OCI-LY7 (cell line): ENCODE measurements at regions not wholly inside any gene's neighbourhood (a gene's known extent, or its start where the extent isn't known, plus 50 kb on each side); places are given as distances from the start of the nearest gene placed in this dataset.
A peak's percentile ranks its signal among the peaks of the same experiment; 100 is the strongest.

Source experiments
- BruUV-seq: library from RNA; stranded (reverse); fragments of 400-500 nt; replicated peaks from 2 replicates; lab custom pipeline; 2021; lab: Mats Ljungman, UMichigan
- CTCF ChIA-PET: fragments of 300-600 bp; sonication (Branson Sonifier 250); formaldehyde crosslinking; loops from one replicate; lab custom pipeline; 2022; ENCODE audit warnings: antibody characterized with exemption; ENCODE audit not compliant: unreplicated experiment; lab: Charles Lee
- POLR2A ChIA-PET: fragments of 300-600 bp; sonication (Branson Sonifier 250); formaldehyde crosslinking; loops from one replicate; lab custom pipeline; 2022; ENCODE audit warnings: antibody characterized with exemption; lab: Charles Lee
- DNase-seq: peaks from one replicate; pipeline ENCODE4 v3.0.0-alpha.2; 2015; ENCODE audit warnings: low spot score
- H2AFZ ChIP-seq: fragments of 200-600 bp; sonication (generic), shearing (Covaris generic); 2 replicates; pipeline ENCODE4 v1.6.1; 2014; ENCODE audit warnings: mild to moderate bottlenecking, antibody characterized with exemption, low read length, moderate library complexity
- H3K27ac ChIP-seq: fragments of 200-600 bp; sonication (generic); 2 replicates; pipeline ENCODE4 v1.5.1; 2014; ENCODE audit warnings: mixed run types, low read depth, mild to moderate bottlenecking, moderate library complexity, low read length, inconsistent platforms; ENCODE audit not compliant: poor library complexity, severe bottlenecking
- H3K36me3 ChIP-seq: fragments of 200-600 bp; sonication (generic); 2 replicates; pipeline ENCODE4 v1.6.1; 2014; ENCODE audit warnings: mild to moderate bottlenecking, antibody characterized with exemption, low read length, moderate library complexity, mixed read lengths; ENCODE audit not compliant: insufficient read depth
- H3K4me1 ChIP-seq: fragments of 200-600 bp; sonication (generic); 2 replicates; pipeline ENCODE4 v1.5.1; 2014; ENCODE audit warnings: mild to moderate bottlenecking, low read length; ENCODE audit not compliant: insufficient read depth, poor library complexity, severe bottlenecking
- H3K4me2 ChIP-seq: fragments of 200-600 bp; sonication (generic); 2 replicates; pipeline ENCODE4 v1.6.1; 2014; ENCODE audit warnings: mild to moderate bottlenecking, low read length
- H3K4me3 ChIP-seq: fragments of 200-600 bp; sonication (generic); 2 replicates; pipeline ENCODE4 v1.5.1; 2014; ENCODE audit warnings: mild to moderate bottlenecking, low read depth, low read length; ENCODE audit not compliant: poor library complexity, severe bottlenecking
- H3K79me2 ChIP-seq: fragments of 200-600 bp; sonication (generic); 2 replicates; pipeline ENCODE4 v1.6.1; 2016; ENCODE audit warnings: low read depth, mild to moderate bottlenecking, low read length, moderate library complexity, mixed read lengths; ENCODE audit not compliant: insufficient read depth
- H3K9me2 ChIP-seq: fragments of 200-600 bp; sonication (generic); 2 replicates; pipeline ENCODE4 v1.6.1; 2016; ENCODE audit warnings: mild to moderate bottlenecking, low read length, mixed read lengths; ENCODE audit not compliant: insufficient read depth
- H3K9me3 ChIP-seq: fragments of 200-600 bp; sonication (generic); 2 replicates; pipeline ENCODE4 v1.6.1; 2014; ENCODE audit warnings: mild to moderate bottlenecking, mixed run types, low read length, mixed read lengths
- H4K20me1 ChIP-seq: fragments of 200-600 bp; sonication (generic); 2 replicates; pipeline ENCODE4 v1.6.1; 2014; ENCODE audit warnings: mild to moderate bottlenecking, antibody characterized with exemption, low read length, moderate library complexity, mixed read lengths; ENCODE audit not compliant: insufficient read depth
- CTCF ChIP-seq: fragments of 200-600 bp; sonication (generic); conservative IDR thresholded peaks from 2 replicates; pipeline ENCODE4 v1.5.1; 2014; ENCODE audit warnings: mild to moderate bottlenecking, antibody characterized with exemption, low read length, moderate library complexity, mixed read lengths
- EZH2phosphoT487 ChIP-seq: fragments of 200-600 bp; sonication (generic); IDR thresholded peaks from 2 replicates; pipeline ENCODE4 v1.6.1; 2018; ENCODE audit warnings: low read depth, borderline replicate concordance, mild to moderate bottlenecking, mixed run types, antibody characterized with exemption, low read length, moderate library complexity, mixed read lengths
- intact Hi-C: fragments of 100-400 bp; cut with micrococcal nuclease; formaldehyde crosslinking; loops from one replicate; pipeline ENCODE4 v1.10.0; 2022; ENCODE audit not compliant: unreplicated experiment

GRCh38 chr6:163662604-163663225 lies 248.2 kb downstream of the QKI start:
- Histone ChIP-seq H3K9me3 (no peaks in the 10 kb centered on the region), H3K4me3 (no peak overlapping the region), H3K27ac (no peak overlapping the region), H3K9me2 (no peaks in the 10 kb centered on the region), H2AFZ (no peak overlapping the region), H3K36me3 (no peaks in the 10 kb centered on the region), H3K4me2 (no peak overlapping the region), H3K4me1 (peaks cover 24% of the 10 kb centered on the region), H3K79me2 (no peaks in the 10 kb centered on the region), H4K20me1 (no peaks in the 10 kb centered on the region)
- no TSS peak for BruUV-seq
- POLR2A ChIA-PET: interaction anchor here (1.2 kb wide), 1 partner anchor 247 kb away, joined by 3 read pairs; no protein-coding TSS in a partner anchor
- intact Hi-C loops: no loop called here
- no peak for DNase-seq
- CTCF ChIA-PET: no interaction called here
- no peak for TF ChIP-seq EZH2phosphoT487
- TF ChIP-seq CTCF: no peak

- Histone ChIP-seq H3K79me2 (no peaks in the 10 kb centered on the region), H3K27ac (no peak overlapping the region), H3K4me3 (no peak overlapping the region), H4K20me1 (no peaks in the 10 kb centered on the region), H3K36me3 (no peaks in the 10 kb centered on the region), H3K9me3 (no peaks in the 10 kb centered on the region), H3K9me2 (no peaks in the 10 kb centered on the region), H2AFZ (no peak overlapping the region), H3K4me1 (peaks cover 13% of the 10 kb centered on the region), H3K4me2 (no peak overlapping the region)
- CTCF ChIA-PET: no interaction called here
- TF ChIP-seq EZH2phosphoT487 (no peak), CTCF (no peak)
- DNase-seq: peak; percentile 59
- POLR2A ChIA-PET: interaction anchor here (0.8 to 2.0 kb wide), 4 partner anchors 8 to 116 kb away, joined by 3 to 7 read pairs (median 3); no protein-coding TSS in a partner anchor
- intact Hi-C loops: no loop called here
- BruUV-seq: no TSS peak
Measured at GRCh38 chr6:163661272-163661671, 246.8 kb downstream of the QKI start.

- no peak for DNase-seq
- H3K9me2 ChIP-seq: no peaks in the 10 kb centered on the region
- no peaks in the 10 kb centered on the region for H4K20me1 ChIP-seq
- H2AFZ ChIP-seq: no peak overlapping the region
- H3K9me3 ChIP-seq: no peaks in the 10 kb centered on the region
- H3K36me3 ChIP-seq: no peaks in the 10 kb centered on the region
- H3K4me1 ChIP-seq: peaks cover 13% of the 10 kb centered on the region
- H3K4me2 ChIP-seq: no peak overlapping the region
- H3K79me2 ChIP-seq: no peaks in the 10 kb centered on the region
- no peak overlapping the region for H3K4me3 ChIP-seq
- no peak for TF ChIP-seq EZH2phosphoT487
- no peak for TF ChIP-seq CTCF
- no peak overlapping the region for H3K27ac ChIP-seq
- no TSS peak for BruUV-seq
- intact Hi-C loops: no loop called here
- ChIA-PET POLR2A (no interaction called here), CTCF (no interaction called here)
Measured at GRCh38 chr6:163659803-163660202, 245.3 kb downstream of the QKI start.
